ENCODE measurements at regions not wholly inside any gene's neighbourhood (a gene's known extent, or its start where the extent isn't known, plus 50 kb on each side); places are given as distances from the start of the nearest gene placed in this dataset.

DNA sequence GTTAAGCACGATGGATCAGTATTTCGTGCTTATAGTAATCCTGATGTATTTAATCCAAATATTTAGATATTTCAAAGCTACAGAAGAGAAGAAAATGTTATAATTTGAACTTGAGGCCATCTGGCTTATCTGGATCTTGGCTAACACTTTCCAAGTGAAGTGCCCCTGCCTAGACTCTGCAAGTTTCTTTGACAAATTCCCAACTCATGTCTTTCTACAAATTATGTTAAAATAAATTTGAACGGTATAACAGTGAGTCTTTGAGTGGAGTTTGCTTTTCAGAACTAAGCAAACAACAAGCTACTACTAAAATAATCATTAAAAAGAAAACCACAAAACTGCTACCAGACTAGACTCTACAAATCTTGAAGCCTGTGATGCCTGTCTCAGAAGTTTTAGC is 374.4 kb upstream of the PRICKLE1 start:
- TF ChIP-seq, protein P1, sequence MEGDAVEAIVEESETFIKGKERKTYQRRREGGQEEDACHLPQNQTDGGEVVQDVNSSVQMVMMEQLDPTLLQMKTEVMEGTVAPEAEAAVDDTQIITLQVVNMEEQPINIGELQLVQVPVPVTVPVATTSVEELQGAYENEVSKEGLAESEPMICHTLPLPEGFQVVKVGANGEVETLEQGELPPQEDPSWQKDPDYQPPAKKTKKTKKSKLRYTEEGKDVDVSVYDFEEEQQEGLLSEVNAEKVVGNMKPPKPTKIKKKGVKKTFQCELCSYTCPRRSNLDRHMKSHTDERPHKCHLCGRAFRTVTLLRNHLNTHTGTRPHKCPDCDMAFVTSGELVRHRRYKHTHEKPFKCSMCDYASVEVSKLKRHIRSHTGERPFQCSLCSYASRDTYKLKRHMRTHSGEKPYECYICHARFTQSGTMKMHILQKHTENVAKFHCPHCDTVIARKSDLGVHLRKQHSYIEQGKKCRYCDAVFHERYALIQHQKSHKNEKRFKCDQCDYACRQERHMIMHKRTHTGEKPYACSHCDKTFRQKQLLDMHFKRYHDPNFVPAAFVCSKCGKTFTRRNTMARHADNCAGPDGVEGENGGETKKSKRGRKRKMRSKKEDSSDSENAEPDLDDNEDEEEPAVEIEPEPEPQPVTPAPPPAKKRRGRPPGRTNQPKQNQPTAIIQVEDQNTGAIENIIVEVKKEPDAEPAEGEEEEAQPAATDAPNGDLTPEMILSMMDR (IDR thresholded peaks at IDR 0.05) = no peak
- WGBS, 3 donors = 54 to 61% (median 58%) methylated on average over 3 of the region's 3 CpGs
- Histone ChIP-seq H3K4me3 (no peak overlapping the region), H3K9me3 (no peaks in the 10 kb centered on the region), H3K27ac (no peak overlapping the region), H3K36me3 (ENCODE audit: insufficient read depth in 1 of 2, low read depth in 1 of 2) (no peaks in the 10 kb centered on the region), H3K27me3 (ENCODE audit: insufficient read depth in 3 of 3, low read length in 2 of 3) (no peaks in the 10 kb centered on the region), H3K4me1 (no peaks in the 10 kb centered on the region)
- DNase-seq (no peak), ATAC-seq (no peak)
- intact Hi-C loops (cut with DNase I) = no loop called here

DNA sequence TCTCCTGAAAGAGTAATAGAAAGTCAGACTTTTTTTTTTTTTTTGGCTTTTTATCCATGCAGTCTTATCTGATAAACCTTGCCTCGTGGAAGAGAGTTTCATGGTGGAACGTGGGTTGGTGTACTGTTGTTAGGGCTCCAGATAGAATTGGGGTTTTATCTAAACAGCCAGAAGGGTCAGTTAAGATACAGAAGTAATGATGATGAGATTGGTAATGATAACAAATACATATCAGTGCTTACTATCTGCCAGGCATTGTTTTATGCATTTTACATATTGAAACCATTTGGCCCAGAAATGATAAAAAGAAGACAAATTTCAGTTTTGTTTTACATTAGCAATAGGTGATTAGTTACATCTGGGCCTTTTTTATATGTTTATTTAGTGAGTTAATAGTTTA is 372.8 kb upstream of the PRICKLE1 start:
- DNase-seq = no peak
- TF ChIP-seq, protein P1 (IDR thresholded peaks at IDR 0.05) = no peak
- H3K4me1 ChIP-seq = no peaks in the 10 kb centered on the region
- intact Hi-C loops (cut with DNase I) = no loop called here
- H3K27me3 ChIP-seq (ENCODE audit: insufficient read depth in 3 of 3, low read length in 2 of 3) = no peaks in the 10 kb centered on the region
- H3K9me3 ChIP-seq = no peaks in the 10 kb centered on the region
- no peak for ATAC-seq
- H3K27ac ChIP-seq = no peak overlapping the region
- no peak overlapping the region for H3K4me3 ChIP-seq
- WGBS, 3 donors = 88 to 93% (median 93%) methylated on average over 2 of the region's 2 CpGs
- no peaks in the 10 kb centered on the region for H3K36me3 ChIP-seq (ENCODE audit: insufficient read depth in 1 of 2, low read depth in 1 of 2)

DNA sequence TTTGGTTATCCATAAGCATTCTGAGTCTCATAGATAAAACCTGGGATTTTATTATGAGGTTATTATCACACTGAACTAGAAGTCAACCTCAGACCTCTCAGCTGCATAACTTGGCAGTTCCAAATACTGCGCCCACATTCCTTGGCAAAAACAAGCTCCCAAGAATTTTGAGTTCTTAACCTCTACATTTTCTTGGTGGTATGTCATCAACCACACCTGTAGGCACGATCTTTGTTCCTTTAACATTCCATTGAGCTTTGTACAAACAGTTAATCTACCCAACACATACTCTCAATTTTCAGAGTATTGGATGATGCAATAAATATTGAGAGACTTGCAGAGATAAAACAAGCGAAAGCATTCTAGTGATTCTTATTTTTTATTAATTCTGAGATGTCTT is 371.8 kb upstream of the PRICKLE1 start:
- intact Hi-C loops (cut with DNase I) = no loop called here
- H3K36me3 ChIP-seq (ENCODE audit: insufficient read depth in 1 of 2, low read depth in 1 of 2) = no peaks in the 10 kb centered on the region
- TF ChIP-seq, protein P1 (IDR thresholded peaks at IDR 0.05) = no peak
- H3K4me1 ChIP-seq = no peaks in the 10 kb centered on the region
- no peak for ATAC-seq
- H3K27me3 ChIP-seq (ENCODE audit: insufficient read depth in 3 of 3, low read length in 2 of 3) = no peaks in the 10 kb centered on the region
- 50 to 57% (median 56%) methylated on average over 3 of the region's 3 CpGs for WGBS, 3 donors
- no peak overlapping the region for H3K27ac ChIP-seq
- H3K4me3 ChIP-seq = no peak overlapping the region
- no peaks in the 10 kb centered on the region for H3K9me3 ChIP-seq
- DNase-seq = no peak

DNA sequence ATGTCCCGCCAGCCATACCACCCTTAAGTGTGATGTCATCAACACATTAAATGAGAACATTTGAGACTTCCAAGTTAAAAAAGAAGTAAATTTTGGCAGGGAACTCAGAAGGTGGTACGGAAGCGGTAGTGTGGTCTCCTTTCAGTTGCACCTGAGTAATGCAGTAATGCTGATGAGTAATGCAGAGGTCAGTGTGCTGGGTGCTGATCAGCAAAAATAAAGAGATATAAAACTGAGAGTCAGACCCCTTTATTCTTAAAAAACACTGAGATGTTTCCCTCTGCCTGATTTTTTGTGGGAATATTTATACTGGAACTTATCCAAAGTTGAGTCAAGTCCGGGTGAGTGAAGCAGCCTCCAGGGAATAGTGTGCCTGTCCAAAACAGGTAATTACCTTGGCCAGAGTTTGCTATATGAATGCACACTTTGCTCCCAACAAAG is 370.6 kb upstream of the PRICKLE1 start:
- ATAC-seq = no peak
- H3K27me3 ChIP-seq (ENCODE audit: insufficient read depth in 3 of 3, low read length in 2 of 3) = no peaks in the 10 kb centered on the region

DNA sequence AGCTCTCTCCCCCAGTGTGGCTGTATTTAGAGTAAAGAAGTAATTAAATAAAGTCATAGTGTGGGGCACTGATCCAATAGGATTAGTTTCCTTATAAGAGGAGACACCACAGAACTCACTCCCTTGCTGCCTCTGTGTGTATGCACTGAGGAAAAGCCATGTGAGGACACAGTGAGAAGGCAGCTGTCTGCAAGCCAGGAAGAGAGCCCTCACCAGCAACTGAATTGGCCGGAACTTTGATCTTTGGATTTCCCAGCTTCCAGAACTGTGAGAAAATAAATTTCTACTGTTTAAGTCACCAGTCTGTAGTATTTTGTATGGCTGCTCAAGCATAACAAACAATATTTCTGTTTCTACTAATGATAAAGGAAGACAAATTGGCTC is 368.7 kb upstream of the PRICKLE1 start:
- no peaks in the 10 kb centered on the region for H3K9me3 ChIP-seq
- no peaks in the 10 kb centered on the region for H3K36me3 ChIP-seq (ENCODE audit: insufficient read depth in 1 of 2, low read depth in 1 of 2)
- WGBS, 3 donors = 42 to 55% (median 43%) methylated on average over 1 of the region's 1 CpG
- TF ChIP-seq, protein P1 (IDR thresholded peaks at IDR 0.05) = no peak
- no peak for ATAC-seq
- intact Hi-C loops (cut with DNase I) = no loop called here
- no peaks in the 10 kb centered on the region for H3K27me3 ChIP-seq (ENCODE audit: insufficient read depth in 3 of 3, low read length in 2 of 3)
- H3K4me1 ChIP-seq = no peaks in the 10 kb centered on the region
- no peak overlapping the region for H3K4me3 ChIP-seq
- no peak for DNase-seq
- H3K27ac ChIP-seq = no peak overlapping the region

More for the DNA sequence above, 370.6 kb upstream of the PRICKLE1 start:
- H3K27ac ChIP-seq = no peak overlapping the region
- H3K4me3 ChIP-seq = no peak overlapping the region
- 77 to 80% (median 79%) methylated on average over 4 of the region's 4 CpGs for WGBS, 3 donors
- no peaks in the 10 kb centered on the region for H3K9me3 ChIP-seq
- TF ChIP-seq, protein P1 (IDR thresholded peaks at IDR 0.05) = no peak
- H3K4me1 ChIP-seq = no peaks in the 10 kb centered on the region
- DNase-seq = no peak
- no peaks in the 10 kb centered on the region for H3K36me3 ChIP-seq (ENCODE audit: insufficient read depth in 1 of 2, low read depth in 1 of 2)
- intact Hi-C loops (cut with DNase I) = no loop called here
